Body of pancreas (tissue), 4 donors: ENCODE measurements at regions not wholly inside any gene's neighbourhood (a gene's known extent, or its start where the extent isn't known, plus 50 kb on each side); places are given as distances from the start of the nearest gene placed in this dataset.

Experiments
- CTCF ChIP-seq, 7 experiments: fragments of 450-650 bp in 4 of 7; fragments of 200-600 bp in 3 of 7; sonication (generic) in 3 of 7; IDR thresholded peaks; one replicate each; pipeline ENCODE4 v1.5.1; 2016 to 2019; ENCODE audit warnings: antibody characterized with exemption in 7 of 7
- POLR2A ChIP-seq, 3 donors: fragments of 450-650 bp; IDR thresholded peaks; one replicate each; pipeline ENCODE4 v1.6.1; 2016; ENCODE audit warnings: antibody characterized with exemption in 3 of 3, mild to moderate bottlenecking in 2 of 3

GRCh38 chr12:58601529-58601928 lies 318.8 kb downstream of the LRIG3 start:
- TF ChIP-seq POLR2A (IDR thresholded peaks at IDR 0.05), result no peak
- no peak for TF ChIP-seq CTCF (IDR thresholded peaks at IDR 0.05)
